ENCODE measurements at regions not wholly inside any gene's neighbourhood (a gene's known extent, or its start where the extent isn't known, plus 50 kb on each side); places are given as distances from the start of the nearest gene placed in this dataset.
"Not testable (repeated sequence)": the region's sequence is repeated elsewhere in the genome, so short reads cannot be mapped to it uniquely, and the experiment has no call there.

DNA sequence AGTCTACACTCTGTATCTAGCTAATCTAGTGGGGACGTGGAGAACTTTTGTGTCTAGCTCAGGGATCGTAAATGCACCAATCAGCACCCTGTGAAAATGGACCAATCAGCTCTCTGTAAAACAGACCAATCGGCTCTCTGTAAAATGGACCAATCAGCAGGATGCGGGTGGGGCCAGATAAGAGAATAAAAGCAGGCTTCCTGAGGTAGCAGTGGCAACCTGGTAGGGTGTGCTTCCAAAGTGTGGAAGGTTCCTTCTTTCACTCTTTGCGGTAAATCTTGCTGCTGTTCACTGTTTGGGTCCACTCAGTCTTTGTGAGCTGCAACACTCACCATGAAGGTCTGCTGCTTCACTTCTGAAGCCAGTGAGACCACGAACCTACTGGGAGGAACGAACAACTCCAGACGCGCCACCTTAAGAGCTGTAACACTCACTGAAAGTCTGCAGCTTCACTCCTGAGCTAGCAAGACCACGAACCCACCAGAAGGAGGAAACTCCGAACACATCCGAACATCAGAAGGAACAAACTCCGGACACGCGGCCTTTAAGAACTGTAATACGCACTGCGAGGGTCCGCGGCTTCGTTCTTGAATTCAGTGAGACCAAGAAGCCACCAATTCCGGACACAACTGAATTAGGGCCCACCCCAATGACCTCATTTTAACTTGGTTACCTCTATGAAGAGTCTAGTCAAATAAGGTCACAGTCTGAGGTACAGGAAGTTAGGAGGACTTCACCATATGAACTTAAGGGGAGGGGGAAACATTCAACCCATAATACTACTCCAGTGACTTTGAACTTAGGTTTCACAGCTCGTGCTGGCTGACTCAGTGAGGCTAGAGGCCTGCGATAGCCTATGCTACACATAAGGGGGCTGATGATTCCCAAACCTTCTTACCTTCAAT lies 59.8 kb upstream of the LPGAT1 start:
- H3K27ac ChIP-seq (replicated peaks in 1 of 4); H3K27me3 ChIP-seq; H3K9me3 ChIP-seq; intact Hi-C loops (cut with DNase I); H3K4me3 ChIP-seq; H3K36me3 ChIP-seq; DNase-seq (ENCODE audit: extremely low spot score); H3K4me1 ChIP-seq: not testable (repeated sequence)
- WGBS, result 98% methylated on average over 23 of the region's 23 CpGs

DNA sequence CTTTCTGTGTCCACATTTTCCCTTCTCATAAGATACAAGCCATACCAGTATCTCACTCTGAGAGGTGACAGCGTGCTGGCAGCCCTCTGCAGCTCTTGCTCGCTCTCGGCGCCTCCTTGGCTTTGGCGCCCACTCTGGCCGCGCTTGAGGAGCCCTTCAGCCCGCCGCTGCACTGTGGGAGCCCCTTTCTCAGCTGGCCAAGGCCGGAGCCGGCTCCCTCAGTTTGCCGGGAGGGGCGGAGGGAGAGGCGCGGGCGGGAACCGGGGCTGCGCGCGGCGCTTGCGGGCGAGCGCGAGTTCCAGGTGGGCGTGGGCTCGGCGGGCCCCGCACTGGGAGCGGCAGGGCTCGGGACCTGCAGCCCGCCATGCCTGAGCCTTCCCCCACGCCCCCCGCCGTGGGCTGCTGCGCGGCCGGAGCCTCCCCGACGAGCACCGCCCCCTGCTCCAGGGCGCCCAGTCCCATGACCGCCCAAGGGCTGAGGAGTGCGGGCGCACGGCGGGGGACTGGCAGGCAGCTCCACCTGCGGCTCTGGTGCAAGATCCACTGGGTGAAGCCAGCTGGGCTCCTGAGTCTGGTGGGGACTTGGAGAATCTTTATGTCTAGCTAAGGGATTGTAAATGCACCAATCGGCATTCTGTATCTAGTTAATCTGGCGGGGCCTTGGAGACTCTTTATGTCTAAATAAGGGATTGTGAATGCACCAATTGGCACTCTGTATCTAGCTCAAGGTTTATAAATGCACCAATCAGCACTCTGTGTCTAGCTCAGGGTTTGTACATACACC lies 58.9 kb upstream of the LPGAT1 start:
- H3K36me3 ChIP-seq; H3K27me3 ChIP-seq; H3K27ac ChIP-seq (replicated peaks in 1 of 4); H3K9me3 ChIP-seq; intact Hi-C loops (cut with DNase I); H3K4me1 ChIP-seq; DNase-seq (ENCODE audit: extremely low spot score): not testable (repeated sequence)
- 69% methylated on average over 23 of the region's 50 CpGs for WGBS
- H3K4me3 ChIP-seq, result peak overlapping the region in 3 of 4 donors; percentile 14 to 28 (median 16)

DNA sequence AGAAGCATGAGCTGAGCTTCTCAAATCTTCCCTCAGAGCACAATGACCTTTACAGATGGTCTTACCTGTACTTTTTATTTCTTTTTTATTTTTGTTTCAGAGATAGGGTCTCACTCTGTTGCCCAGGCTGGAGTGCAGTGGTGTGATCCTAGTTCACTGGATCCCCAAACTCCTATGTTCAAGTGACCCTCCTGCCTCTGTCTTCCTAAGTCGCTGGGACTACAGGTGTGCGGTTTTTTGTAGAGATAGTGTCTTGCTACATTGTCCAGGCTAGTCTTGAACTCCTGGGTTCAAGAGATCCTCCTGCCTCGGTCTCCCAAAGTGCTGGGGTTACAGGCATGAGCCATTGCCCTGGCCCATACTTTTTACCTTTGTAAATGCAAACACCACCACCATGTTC lies 56.0 kb upstream of the LPGAT1 start:
- Histone ChIP-seq H3K9me3 (no peaks in the 10 kb centered on the region), H3K4me3 (no peak overlapping the region), H3K36me3 (no peaks in the 10 kb centered on the region), H3K27me3 (no peaks in the 10 kb centered on the region), H3K4me1 (peaks cover 0 to 5% (median 0%) of the 10 kb centered on the region in 4 donors), H3K27ac (replicated peaks in 1 of 4) (no peak overlapping the region)
- intact Hi-C loops (cut with DNase I), result no loop called here
- WGBS, result 100% methylated on average over 3 of the region's 3 CpGs
- TF ChIP-seq, protein P1, sequence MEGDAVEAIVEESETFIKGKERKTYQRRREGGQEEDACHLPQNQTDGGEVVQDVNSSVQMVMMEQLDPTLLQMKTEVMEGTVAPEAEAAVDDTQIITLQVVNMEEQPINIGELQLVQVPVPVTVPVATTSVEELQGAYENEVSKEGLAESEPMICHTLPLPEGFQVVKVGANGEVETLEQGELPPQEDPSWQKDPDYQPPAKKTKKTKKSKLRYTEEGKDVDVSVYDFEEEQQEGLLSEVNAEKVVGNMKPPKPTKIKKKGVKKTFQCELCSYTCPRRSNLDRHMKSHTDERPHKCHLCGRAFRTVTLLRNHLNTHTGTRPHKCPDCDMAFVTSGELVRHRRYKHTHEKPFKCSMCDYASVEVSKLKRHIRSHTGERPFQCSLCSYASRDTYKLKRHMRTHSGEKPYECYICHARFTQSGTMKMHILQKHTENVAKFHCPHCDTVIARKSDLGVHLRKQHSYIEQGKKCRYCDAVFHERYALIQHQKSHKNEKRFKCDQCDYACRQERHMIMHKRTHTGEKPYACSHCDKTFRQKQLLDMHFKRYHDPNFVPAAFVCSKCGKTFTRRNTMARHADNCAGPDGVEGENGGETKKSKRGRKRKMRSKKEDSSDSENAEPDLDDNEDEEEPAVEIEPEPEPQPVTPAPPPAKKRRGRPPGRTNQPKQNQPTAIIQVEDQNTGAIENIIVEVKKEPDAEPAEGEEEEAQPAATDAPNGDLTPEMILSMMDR (IDR thresholded peaks at IDR 0.05), result no peak
- TF ChIP-seq POLR2AphosphoS5 (IDR thresholded peaks at IDR 0.05) (no peak), EP300 (IDR thresholded peaks at IDR 0.05) (no peak), POLR2A (IDR thresholded peaks at IDR 0.05; ENCODE audit: low read depth) (no peak)
- DNase-seq (ENCODE audit: extremely low spot score), result no peak

DNA sequence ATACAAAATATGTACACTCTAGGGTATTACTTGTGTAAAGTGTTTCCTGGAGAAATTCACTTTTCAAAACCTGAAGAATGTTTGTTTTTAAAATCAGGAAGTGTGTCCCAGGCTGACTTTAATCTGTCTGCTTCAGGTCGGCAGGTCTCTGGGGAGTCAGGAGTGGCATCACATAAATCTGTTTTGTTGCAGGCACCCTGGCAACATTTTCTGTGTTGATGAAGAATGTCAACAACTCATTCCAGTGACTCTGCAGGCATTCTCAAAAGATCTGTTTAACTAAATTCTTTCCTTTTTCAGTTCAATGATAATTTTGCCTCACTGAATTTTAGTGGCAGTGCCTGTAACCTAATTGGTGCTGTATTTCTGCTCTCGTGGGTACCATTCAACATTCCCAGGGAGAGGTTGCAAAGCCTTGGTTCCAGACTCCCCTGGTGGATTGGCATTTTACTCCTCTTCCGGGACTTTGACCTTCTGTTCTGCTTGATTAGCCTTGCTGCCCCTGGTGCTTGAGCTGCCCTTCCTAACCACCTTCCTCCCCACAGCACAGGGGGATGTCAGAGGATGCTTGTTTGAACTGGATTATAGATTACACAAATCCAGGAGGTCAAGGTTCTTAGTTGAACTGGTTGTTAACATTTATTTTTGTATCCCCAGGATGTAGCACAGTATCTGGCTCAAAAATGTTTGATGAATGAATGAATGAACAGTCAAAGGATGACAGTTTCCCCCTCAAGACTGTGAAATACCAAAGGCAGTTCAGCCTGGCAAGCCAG lies 55.4 kb upstream of the LPGAT1 start:
- H3K4me1 ChIP-seq, result peaks cover 0 to 5% (median 0%) of the 10 kb centered on the region in 4 donors
- no peak overlapping the region for H3K4me3 ChIP-seq
- 42% methylated on average over 3 of the region's 3 CpGs for WGBS
- DNase-seq (ENCODE audit: extremely low spot score), result no peak
- no peaks in the 10 kb centered on the region for H3K27me3 ChIP-seq
- H3K36me3 ChIP-seq, result no peaks in the 10 kb centered on the region
- H3K9me3 ChIP-seq, result no peaks in the 10 kb centered on the region
- H3K27ac ChIP-seq (replicated peaks in 1 of 4), result no peak overlapping the region
- TF ChIP-seq POLR2A (IDR thresholded peaks at IDR 0.05; ENCODE audit: low read depth) (no peak), EP300 (IDR thresholded peaks at IDR 0.05) (no peak), POLR2AphosphoS5 (IDR thresholded peaks at IDR 0.05) (no peak)
- TF ChIP-seq, protein P1 (IDR thresholded peaks at IDR 0.05), result no peak
- intact Hi-C loops (cut with DNase I), result no loop called here

DNA sequence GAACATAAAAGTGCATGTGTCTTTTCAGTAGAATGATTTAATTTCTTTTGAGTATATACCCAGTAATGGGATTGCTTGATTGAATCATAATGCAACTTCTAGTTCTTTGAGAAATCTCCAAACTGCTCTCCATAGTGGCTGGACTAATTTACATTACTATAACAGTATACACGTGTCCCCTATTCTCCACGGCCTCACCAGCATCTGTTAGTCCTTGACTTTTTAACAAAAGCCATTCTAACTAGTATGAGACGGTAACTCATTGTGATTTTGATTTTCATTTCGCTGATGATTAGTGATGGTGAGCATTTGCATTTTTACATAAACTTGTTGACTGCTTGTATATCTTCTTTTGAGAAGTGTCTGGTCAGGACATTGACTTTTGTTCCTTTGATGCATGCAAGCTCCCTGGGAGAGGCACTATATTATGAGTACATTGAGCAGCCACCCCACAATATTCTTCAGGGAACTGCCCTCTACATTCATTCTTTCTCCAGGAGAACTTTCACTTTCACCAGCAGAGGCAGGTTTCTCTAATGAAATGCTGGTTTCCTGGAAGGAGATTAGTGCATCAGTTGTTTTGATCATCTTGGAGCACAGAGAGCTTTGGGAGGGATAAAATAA lies 51.9 kb upstream of the LPGAT1 start:
- no peak for DNase-seq (ENCODE audit: extremely low spot score)
- WGBS, result 89% methylated on average over 4 of the region's 4 CpGs
- Histone ChIP-seq H3K27me3 (no peaks in the 10 kb centered on the region), H3K4me1 (no peaks in the 10 kb centered on the region), H3K27ac (replicated peaks in 1 of 4) (no peak overlapping the region), H3K4me3 (no peak overlapping the region), H3K9me3 (no peaks in the 10 kb centered on the region), H3K36me3 (no peaks in the 10 kb centered on the region)
- TF ChIP-seq, protein P1 (IDR thresholded peaks at IDR 0.05), result no peak
- no peak for TF ChIP-seq POLR2AphosphoS5 (IDR thresholded peaks at IDR 0.05)
- no peak for TF ChIP-seq EP300 (IDR thresholded peaks at IDR 0.05)
- TF ChIP-seq POLR2A (IDR thresholded peaks at IDR 0.05; ENCODE audit: low read depth), result no peak
- intact Hi-C loops (cut with DNase I), result no loop called here
